Endothelial cell of umbilical vein (primary cell): ENCODE measurements at regions not wholly inside any gene's neighbourhood (a gene's known extent, or its start where the extent isn't known, plus 50 kb on each side); places are given as distances from the start of the nearest gene placed in this dataset.

Experiments used
- BruUV-seq: library from RNA; stranded (reverse); fragments of 400-500 nt; replicated peaks from 2 replicates; lab custom pipeline; 2021; lab: Mats Ljungman, UMichigan
- CTCF ChIA-PET: fragments of 300-600, 350-600 bp; sonication (Branson Sonifier 250); formaldehyde crosslinking; loops from one replicate; lab custom pipeline; 2021; ENCODE audit warnings: antibody characterized with exemption, inconsistent platforms; lab: Charles Lee
- POLR2A ChIA-PET: fragments of 300-600, 350-600 bp; sonication (Branson Sonifier 250); formaldehyde crosslinking; loops from one replicate; lab custom pipeline; 2021; ENCODE audit warnings: antibody characterized with exemption, inconsistent platforms; lab: Charles Lee
- DNase-seq: peaks from one replicate; pipeline ENCODE4 v3.0.0-alpha.2; 2011; ENCODE audit warnings: low read depth, low spot score
- FAIRE-seq: peaks from 2 replicates; lab custom pipeline; 2011; peaks lifted over from hg19 to GRCh38; lab: Jason Lieb, UNC
- H2AFZ ChIP-seq: 2 replicates; pipeline ENCODE4 v1.6.0; 2012; ENCODE audit warnings: low read depth, low read length, control low read depth, inconsistent platforms
- H3K27ac ChIP-seq: 2 replicates; pipeline ENCODE4 v1.5.1; 2011; ENCODE audit warnings: low read depth, mild to moderate bottlenecking, control low read depth, low read length, moderate library complexity; ENCODE audit not compliant: insufficient read depth
- H3K27me3 ChIP-seq, 2 experiments: 2 replicates each; pipeline versions ENCODE4 v1.6.0 to v1.6.1; 2011; ENCODE audit warnings: low read length in 2 of 2, mixed read lengths in 1 of 2; ENCODE audit not compliant: control insufficient read depth in 2 of 2, insufficient read depth in 2 of 2
- H3K36me3 ChIP-seq, 2 experiments: 2 replicates in 1 of 2; 3 replicates in 1 of 2; pipeline ENCODE4 v1.5.1; 2011; ENCODE audit warnings: low read length in 2 of 2, mild to moderate bottlenecking in 1 of 2, moderate library complexity in 1 of 2; ENCODE audit not compliant: control insufficient read depth in 2 of 2, insufficient read depth in 2 of 2; ENCODE audit errors: extremely low read depth in 1 of 2
- H3K4me1 ChIP-seq: 3 replicates; pipeline ENCODE4 v1.5.1; 2011; ENCODE audit warnings: mild to moderate bottlenecking, low read length; ENCODE audit not compliant: control insufficient read depth, insufficient read depth; ENCODE audit errors: extremely low read depth
- H3K4me2 ChIP-seq: 2 replicates; pipeline ENCODE4 v1.6.1; 2011; ENCODE audit warnings: low read length, control low read depth, mixed read lengths; ENCODE audit not compliant: insufficient read depth
- H3K4me3 ChIP-seq, 3 experiments: fragments of 200-600 bp in 1 of 3; sonication (generic), shearing (Covaris generic) in 1 of 3; replicated peaks in 1 of 3; 2 replicates each; pipeline ENCODE4 v1.5.1; 2011 to 2016; ENCODE audit warnings: control low read depth in 3 of 3, low read length in 3 of 3, mild to moderate bottlenecking in 2 of 3, inconsistent platforms in 1 of 3, low read depth in 1 of 3, moderate library complexity in 1 of 3; ENCODE audit not compliant: insufficient read depth in 1 of 3
- H3K79me2 ChIP-seq: 2 replicates; pipeline ENCODE4 v1.6.0; 2012; ENCODE audit warnings: low read length, inconsistent platforms; ENCODE audit not compliant: control insufficient read depth, insufficient read depth
- H3K9ac ChIP-seq: replicated peaks from 2 replicates; pipeline ENCODE3; 2011; ENCODE audit warnings: low read length, control low read depth; ENCODE audit not compliant: insufficient read depth; ENCODE audit errors: extremely low read depth
- H3K9me1 ChIP-seq: replicated peaks from 3 replicates; pipeline ENCODE4 v1.6.0; 2011; ENCODE audit warnings: mild to moderate bottlenecking, low read length; ENCODE audit not compliant: control insufficient read depth, insufficient read depth; ENCODE audit errors: extremely low read depth
- H3K9me3 ChIP-seq: replicated peaks from 2 replicates; pipeline ENCODE4 v1.5.1; 2012; ENCODE audit warnings: low read length, inconsistent platforms; ENCODE audit not compliant: control insufficient read depth, insufficient read depth
- H4K20me1 ChIP-seq: replicated peaks from 2 replicates; pipeline ENCODE3; 2011; ENCODE audit warnings: mild to moderate bottlenecking, low read length; ENCODE audit not compliant: control insufficient read depth, insufficient read depth; ENCODE audit errors: extremely low read depth
- CTCF ChIP-seq, 2 donors: IDR thresholded peaks; 1 replicate in 1 of 2; 2 replicates in 1 of 2; pipeline ENCODE4 v1.5.1; 2011; ENCODE audit warnings: low read length in 2 of 2, mild to moderate bottlenecking in 2 of 2, moderate library complexity in 2 of 2, control low read depth in 1 of 2, inconsistent platforms in 1 of 2, low read depth in 1 of 2; ENCODE audit not compliant: insufficient read depth in 1 of 2; ENCODE audit errors: extremely low read depth in 1 of 2
- EZH2 ChIP-seq: IDR thresholded peaks from 2 replicates; pipeline ENCODE4 v1.6.1; 2012; ENCODE audit warnings: borderline replicate concordance, low read depth, mild to moderate bottlenecking, moderate library complexity, low read length, inconsistent platforms; ENCODE audit not compliant: severe bottlenecking
- FOS ChIP-seq: IDR thresholded peaks from 2 replicates; pipeline ENCODE4 v1.6.1; 2011; ENCODE audit warnings: mild to moderate bottlenecking, low read length, moderate library complexity, borderline replicate concordance; ENCODE audit not compliant: insufficient read depth
- GATA2 ChIP-seq: IDR thresholded peaks from 2 replicates; pipeline ENCODE4 v1.7.0; 2011; ENCODE audit warnings: low read depth, mild to moderate bottlenecking, moderate library complexity, mixed read lengths, low read length; ENCODE audit not compliant: insufficient read length, insufficient read depth
- JUN ChIP-seq: IDR thresholded peaks from 2 replicates; pipeline ENCODE4 v1.6.1; 2011; ENCODE audit warnings: borderline replicate concordance, low read depth; ENCODE audit not compliant: insufficient read length, insufficient read depth
- MAX ChIP-seq: IDR thresholded peaks from 2 replicates; pipeline ENCODE4 v1.6.1; 2011; ENCODE audit not compliant: insufficient read depth, insufficient read length
- MYC ChIP-seq: IDR thresholded peaks from one replicate; pipeline ENCODE4 v1.6.1; 2011; ENCODE audit warnings: mild to moderate bottlenecking, low read depth, low read length
- POLR2A ChIP-seq: IDR thresholded peaks from 2 replicates; pipeline ENCODE4 v1.6.1; 2012; ENCODE audit warnings: low read depth, mild to moderate bottlenecking, control low read depth, low read length
- POLR2AphosphoS5 ChIP-seq: IDR thresholded peaks from 2 replicates; pipeline ENCODE4 v1.6.1; 2012; ENCODE audit warnings: low read depth, mild to moderate bottlenecking, control low read depth, low read length, moderate library complexity; ENCODE audit not compliant: insufficient read depth
- dilution Hi-C: fragments of 300-500 bp; cut with MboI; formaldehyde crosslinking; loops from one replicate; pipeline ENCODE4 v1.15.0; 2019; ENCODE audit warnings: low sequenced_read_pairs; ENCODE audit not compliant: extremely low pct_ligation_motif_present
- intact Hi-C: fragments of 100-400 bp; cut with micrococcal nuclease; formaldehyde crosslinking; loops from one replicate; pipeline ENCODE4 v1.10.0; 2022

- no peak for FAIRE-seq
- no peak for TF ChIP-seq POLR2AphosphoS5
- no peak for TF ChIP-seq EZH2
- no peak for TF ChIP-seq POLR2A
- TF ChIP-seq MYC, result no peak
- TF ChIP-seq MAX, result no peak
- TF ChIP-seq GATA2, result no peak
- no peak for TF ChIP-seq FOS
- no peak for TF ChIP-seq JUN
- no peak for TF ChIP-seq CTCF (IDR thresholded peaks at IDR 0.05; ENCODE audit: extremely low read depth in 1 of 2, insufficient read depth in 1 of 2, low read depth in 1 of 2, low read length in 2 of 2)
- CTCF ChIA-PET, result no interaction called here
These were observed 300.4 kb upstream of the AMELY start for GRCh38 chrY:7211971-7212370.

More at GRCh38 chrY:7211971-7212370, 300.4 kb upstream of the AMELY start:
- dilution Hi-C loops (no loop called here), intact Hi-C loops (no loop called here)
- H3K79me2 ChIP-seq, result no peaks in the 10 kb centered on the region
- DNase-seq, result no peak
- no TSS peak for BruUV-seq
- H3K4me2 ChIP-seq, result no peak overlapping the region
- POLR2A ChIA-PET, result no interaction called here
- H3K27ac ChIP-seq, result no peak overlapping the region
- H4K20me1 ChIP-seq, result no peaks in the 10 kb centered on the region
- H2AFZ ChIP-seq, result no peak overlapping the region
- H3K9me1 ChIP-seq, result no peaks in the 10 kb centered on the region
- H3K4me3 ChIP-seq, result no peak overlapping the region
- no peak overlapping the region for H3K9ac ChIP-seq
- H3K4me1 ChIP-seq, result no peaks in the 10 kb centered on the region
- H3K9me3 ChIP-seq, result no peaks in the 10 kb centered on the region
- no peaks in the 10 kb centered on the region for H3K27me3 ChIP-seq
- no peaks in the 10 kb centered on the region for H3K36me3 ChIP-seq
